CD4-positive, alpha-beta T cell treated with Interleukin-10 for 1 hour (primary cell): ENCODE measurements at regions not wholly inside any gene's neighbourhood (a gene's known extent, or its start where the extent isn't known, plus 50 kb on each side); places are given as distances from the start of the nearest gene placed in this dataset.

Experiments
- DNase-seq: peaks from one replicate; pipeline ENCODE4 v3.0.0-alpha.2; 2020

- DNase-seq, result no peak
Measured at GRCh38 chr13:70357031-70357430, 248.8 kb upstream of the KLHL1 start.

- no peak for DNase-seq
Measured at GRCh38 chr13:70353096-70353495, 244.8 kb upstream of the KLHL1 start.

- no peak for DNase-seq
Measured at GRCh38 chr13:70347947-70348620, 239.8 kb upstream of the KLHL1 start.

GRCh38 chr13:70339738-70340137 is 231.5 kb upstream of the KLHL1 start:
- no peak for DNase-seq

GRCh38 chr13:70338609-70339008 is 230.4 kb upstream of the KLHL1 start:
- DNase-seq, result no peak

- DNase-seq, result no peak
Measured at GRCh38 chr13:70336866-70337265, 228.6 kb upstream of the KLHL1 start.

- DNase-seq, result no peak
Measured at GRCh38 chr13:70333752-70334151, 225.5 kb upstream of the KLHL1 start.

GRCh38 chr13:70330697-70331361 is 222.6 kb upstream of the KLHL1 start:
- no peak for DNase-seq

GRCh38 chr13:70324519-70324918 is 216.3 kb upstream of the KLHL1 start:
- no peak for DNase-seq

- DNase-seq, result no peak
Measured at GRCh38 chr13:70311191-70311590, 202.9 kb upstream of the KLHL1 start.

GRCh38 chr13:70310396-70311119 is 202.3 kb upstream of the KLHL1 start:
- no peak for DNase-seq

GRCh38 chr13:70297189-70297616 is 189.0 kb upstream of the KLHL1 start:
- DNase-seq, result no peak

- no peak for DNase-seq
Measured at GRCh38 chr13:70284371-70284770, 176.1 kb upstream of the KLHL1 start.

- DNase-seq, result no peak
Measured at GRCh38 chr13:70275841-70276240, 167.6 kb upstream of the KLHL1 start.

- DNase-seq, result no peak
Measured at GRCh38 chr13:70255406-70255991, 147.2 kb upstream of the KLHL1 start.

- DNase-seq, result no peak
Measured at GRCh38 chr13:70253834-70254233, 145.6 kb upstream of the KLHL1 start.

- DNase-seq, result no peak
Measured at GRCh38 chr13:70253411-70253810, 145.2 kb upstream of the KLHL1 start.

GRCh38 chr13:70249332-70250064 is 141.2 kb upstream of the KLHL1 start:
- no peak for DNase-seq

- no peak for DNase-seq
Measured at GRCh38 chr13:70237131-70237530, 128.9 kb upstream of the KLHL1 start.

GRCh38 chr13:70235565-70235964 is 127.3 kb upstream of the KLHL1 start:
- no peak for DNase-seq

- no peak for DNase-seq
Measured at GRCh38 chr13:70223911-70224310, 115.7 kb upstream of the KLHL1 start.

- DNase-seq, result no peak
Measured at GRCh38 chr13:70222926-70223325, 114.7 kb upstream of the KLHL1 start.

GRCh38 chr13:70218618-70219017 is 110.4 kb upstream of the KLHL1 start:
- no peak for DNase-seq
